ENCODE measurements at regions not wholly inside any gene's neighbourhood (a gene's known extent, or its start where the extent isn't known, plus 50 kb on each side); places are given as distances from the start of the nearest gene placed in this dataset.

- no peak for TF ChIP-seq CTCF (IDR thresholded peaks at IDR 0.05; ENCODE audit: insufficient read depth, low read depth, low read length)
- no peak overlapping the region for H3K4me3 ChIP-seq (ENCODE audit: low read depth, low read length)
These were observed 1499.7 kb upstream of the AGA start for GRCh38 chr4:178941975-178942374.

GRCh38 chr4:178953447-178954120 is 1511.3 kb upstream of the AGA start:
- no peak for DNase-seq (ENCODE audit: low read depth)
- no peak overlapping the region for H3K4me3 ChIP-seq (ENCODE audit: low read depth, low read length)
- no peak for TF ChIP-seq CTCF (IDR thresholded peaks at IDR 0.05; ENCODE audit: insufficient read depth, low read depth, low read length)

More at GRCh38 chr4:178941975-178942374, 1499.7 kb upstream of the AGA start:
- no peak for DNase-seq (ENCODE audit: low read depth)

- no peak for TF ChIP-seq CTCF (IDR thresholded peaks at IDR 0.05; ENCODE audit: insufficient read depth, low read depth, low read length)
- H3K4me3 ChIP-seq (ENCODE audit: low read depth, low read length) = no peak overlapping the region
- DNase-seq (ENCODE audit: low read depth) = no peak
These were observed 1513.4 kb upstream of the AGA start for GRCh38 chr4:178955614-178956013.

GRCh38 chr4:178958725-178959440 is 1516.6 kb upstream of the AGA start:
- DNase-seq (ENCODE audit: low read depth) = no peak
- H3K4me3 ChIP-seq (ENCODE audit: low read depth, low read length) = no peak overlapping the region
- no peak for TF ChIP-seq CTCF (IDR thresholded peaks at IDR 0.05; ENCODE audit: insufficient read depth, low read depth, low read length)

- no peak for DNase-seq (ENCODE audit: low read depth)
- TF ChIP-seq CTCF (IDR thresholded peaks at IDR 0.05; ENCODE audit: insufficient read depth, low read depth, low read length) = no peak
- no peak overlapping the region for H3K4me3 ChIP-seq (ENCODE audit: low read depth, low read length)
These were observed 1521.3 kb upstream of the AGA start for GRCh38 chr4:178963446-178964045.

- no peak for TF ChIP-seq CTCF (IDR thresholded peaks at IDR 0.05; ENCODE audit: insufficient read depth, low read depth, low read length)
- DNase-seq (ENCODE audit: low read depth) = no peak
- H3K4me3 ChIP-seq (ENCODE audit: low read depth, low read length) = no peak overlapping the region
These were observed 1524.4 kb upstream of the AGA start for GRCh38 chr4:178966644-178967043.
